GM12878 (cell line): ENCODE measurements at regions not wholly inside any gene's neighbourhood (a gene's known extent, or its start where the extent isn't known, plus 50 kb on each side); places are given as distances from the start of the nearest gene placed in this dataset.

Source experiments
- ATAC-seq: fragments of 200-7000 bp; cut with Tn5 transposase; 3 replicates; pipeline ENCODE4 v1.9.1; 2020; ENCODE audit warnings: mild to moderate bottlenecking, moderate library complexity
- BruUV-seq: library from RNA; stranded (reverse); fragments of 400-500 nt; replicated peaks from 2 replicates; lab custom pipeline; 2021; lab: Mats Ljungman, UMichigan
- CTCF ChIA-PET: fragments of 300-600 bp; sonication (Branson Sonifier 250); formaldehyde crosslinking; extraction: SDS; loops from one replicate; lab custom pipeline; 2021; ENCODE audit warnings: inconsistent platforms; lab: Yijun Ruan, JAX
- POLR2A ChIA-PET: fragments of 350-600 bp; formaldehyde crosslinking; extraction: SDS; loops from one replicate; lab custom pipeline; 2021; ENCODE audit warnings: inconsistent platforms; lab: Charles Lee
- RAD21 ChIA-PET: fragments of 300-600 bp; sonication (Branson Sonifier 250); formaldehyde crosslinking; loops from one replicate; lab custom pipeline; 2023; ENCODE audit warnings: antibody characterized with exemption; ENCODE audit not compliant: unreplicated experiment; lab: Charles Lee
- SMC1A ChIA-PET: fragments of 300-600 bp; sonication (Branson Sonifier 250); formaldehyde crosslinking; loops from one replicate; lab custom pipeline; 2023; ENCODE audit not compliant: unreplicated experiment, uncharacterized antibody; lab: Charles Lee
- DNase-seq: peaks from one replicate; pipeline ENCODE4 v3.0.0-alpha.2; 2011; ENCODE audit warnings: low read depth, low spot score
- FAIRE-seq: peaks from 3 replicates; lab custom pipeline; 2011; peaks lifted over from hg19 to GRCh38; lab: Jason Lieb, UNC
- H2AFZ ChIP-seq: 2 replicates; pipeline ENCODE4 v1.6.0; 2011; ENCODE audit warnings: low read depth, low read length, control low read depth; ENCODE audit not compliant: control insufficient read depth
- H3K27ac ChIP-seq: 2 replicates; pipeline ENCODE4 v1.5.1; 2011; ENCODE audit warnings: control low read depth; ENCODE audit not compliant: control insufficient read depth, insufficient read depth
- H3K27me3 ChIP-seq, 2 experiments: replicated peaks in 1 of 2; 2 replicates each; pipeline versions ENCODE4 v1.6.0 to v1.6.1; 2011; ENCODE audit warnings: low read length in 1 of 2; ENCODE audit not compliant: control insufficient read depth in 2 of 2, insufficient read depth in 2 of 2
- H3K36me3 ChIP-seq, 2 experiments: 2 replicates each; pipeline ENCODE4 v1.5.1; 2011; ENCODE audit warnings: low read length in 1 of 2; ENCODE audit not compliant: control insufficient read depth in 2 of 2, insufficient read depth in 2 of 2
- H3K4me1 ChIP-seq: 2 replicates; pipeline ENCODE4 v1.6.1; 2011; ENCODE audit warnings: mild to moderate bottlenecking, low read length, moderate library complexity, mixed read lengths; ENCODE audit not compliant: control insufficient read depth, insufficient read depth
- H3K4me2 ChIP-seq: 2 replicates; pipeline ENCODE4 v1.6.0; 2011; ENCODE audit warnings: control low read depth; ENCODE audit not compliant: control insufficient read depth, insufficient read depth
- H3K4me3 ChIP-seq: fragments of 200-600 bp; sonication (generic); 2 replicates; pipeline ENCODE4 v1.5.1; 2016
- H3K79me2 ChIP-seq: 2 replicates; pipeline ENCODE4 v1.6.0; 2011; ENCODE audit warnings: low read length; ENCODE audit not compliant: control insufficient read depth, insufficient read depth
- H3K9ac ChIP-seq: 2 replicates; pipeline ENCODE4 v1.8.0; 2011; ENCODE audit warnings: low read length, control low read depth, mixed read lengths; ENCODE audit not compliant: control insufficient read depth, insufficient read depth
- H3K9me3 ChIP-seq: replicated peaks from 3 replicates; pipeline ENCODE4 v1.5.1; 2011; ENCODE audit warnings: mild to moderate bottlenecking, low read length; ENCODE audit not compliant: control insufficient read depth, insufficient read depth
- H4K20me1 ChIP-seq: 2 replicates; pipeline ENCODE4 v1.6.0; 2011; ENCODE audit not compliant: control insufficient read depth, insufficient read depth
- CHD2 ChIP-seq: IDR thresholded peaks from 2 replicates; pipeline ENCODE4 v1.6.1; 2011; ENCODE audit warnings: low read depth, low read length, improper control_type of control experiment, borderline replicate concordance
- GATAD2B ChIP-seq: fragments of 450-650 bp; conservative IDR thresholded peaks from 2 replicates; pipeline ENCODE4 v1.6.1; 2017; ENCODE audit warnings: low read depth, mild to moderate bottlenecking, moderate library complexity
- IRF4 ChIP-seq: IDR thresholded peaks from 2 replicates; pipeline ENCODE4 v1.6.1; 2011; ENCODE audit warnings: low read depth, low read length
- KDM1A ChIP-seq: fragments of 200-600 bp; sonication (generic); IDR thresholded peaks from 2 replicates; pipeline ENCODE4 v1.6.1; 2016; ENCODE audit warnings: borderline replicate concordance
- MTA2 ChIP-seq: fragments of 450-650 bp; IDR thresholded peaks from 2 replicates; pipeline ENCODE4 v1.6.1; 2016; ENCODE audit warnings: low read depth, mild to moderate bottlenecking, moderate library complexity
- NR2C1 ChIP-seq: fragments of 450-650 bp; IDR thresholded peaks from 2 replicates; pipeline ENCODE4 v1.6.1; 2017; ENCODE audit warnings: antibody characterized with exemption, mild to moderate bottlenecking, moderate library complexity
- NR2C2 ChIP-seq: IDR thresholded peaks from 2 replicates; pipeline ENCODE4 v1.6.1; 2011; ENCODE audit warnings: borderline replicate concordance, low read depth; ENCODE audit not compliant: control insufficient read depth, insufficient read length
- RBBP5 ChIP-seq: fragments of 200-600 bp; sonication (generic); conservative IDR thresholded peaks from 2 replicates; pipeline ENCODE4 v1.6.1; 2016
- SMAD5 ChIP-seq: IDR thresholded peaks from 2 replicates; pipeline ENCODE4 v1.6.1; 2016; ENCODE audit warnings: antibody characterized with exemption, low read depth
- ZNF207 ChIP-seq: fragments of 450-650 bp; IDR thresholded peaks from 2 replicates; pipeline ENCODE4 v1.6.1; 2014; ENCODE audit warnings: antibody characterized with exemption, mild to moderate bottlenecking, borderline replicate concordance
- WGBS: methylation state at CpG from one replicate; pipeline ENCODE4 v1.1.6; 2016; ENCODE audit warnings: low lambda C conversion rate; ENCODE audit not compliant: insufficient replicate concordance, insufficient coverage; ENCODE audit errors: missing lambda C conversion rate; 5-methylcytosine and 5-hydroxymethylcytosine counted together
- in situ Hi-C: fragments of 300-500 bp; cut with MboI; formaldehyde crosslinking; loops from 9 replicates; pipeline ENCODE4 v1.14.3; 2018; ENCODE audit warnings: mixed read lengths
- intact Hi-C: fragments of 100-400 bp; cut with micrococcal nuclease; formaldehyde crosslinking; loops from one replicate; pipeline ENCODE4 v1.14.2; 2022; ENCODE audit not compliant: unreplicated experiment
- TF ChIP-seq, protein P1 (sequence below): fragments of 150-350 bp; IDR thresholded peaks from 2 replicates; pipeline ENCODE4 v1.6.1; 2016; ENCODE audit warnings: low read depth, low read length
- TF ChIP-seq, protein P2 (sequence below), 3 experiments: IDR thresholded peaks in 2 of 3; conservative IDR thresholded peaks in 1 of 3; 2 replicates each; pipeline ENCODE4 v1.5.1; 2011; ENCODE audit warnings: low read depth in 3 of 3, low read length in 3 of 3, mild to moderate bottlenecking in 3 of 3, control low read depth in 2 of 3, moderate library complexity in 2 of 3, inconsistent platforms in 1 of 3, mixed read lengths in 1 of 3; ENCODE audit not compliant: control insufficient read depth in 2 of 3, insufficient read depth in 1 of 3; ENCODE audit errors: extremely low read depth in 1 of 3
- TF ChIP-seq, protein P3 (sequence below): IDR thresholded peaks from 2 replicates; pipeline ENCODE4 v1.6.1; 2012; ENCODE audit warnings: low read depth, low read length, improper control_type of control experiment
- TF ChIP-seq, protein P4 (sequence below): fragments of 450-650 bp; IDR thresholded peaks from 2 replicates; pipeline ENCODE4 v1.6.1; 2017; ENCODE audit warnings: antibody characterized with exemption, mild to moderate bottlenecking, moderate library complexity

DNA sequence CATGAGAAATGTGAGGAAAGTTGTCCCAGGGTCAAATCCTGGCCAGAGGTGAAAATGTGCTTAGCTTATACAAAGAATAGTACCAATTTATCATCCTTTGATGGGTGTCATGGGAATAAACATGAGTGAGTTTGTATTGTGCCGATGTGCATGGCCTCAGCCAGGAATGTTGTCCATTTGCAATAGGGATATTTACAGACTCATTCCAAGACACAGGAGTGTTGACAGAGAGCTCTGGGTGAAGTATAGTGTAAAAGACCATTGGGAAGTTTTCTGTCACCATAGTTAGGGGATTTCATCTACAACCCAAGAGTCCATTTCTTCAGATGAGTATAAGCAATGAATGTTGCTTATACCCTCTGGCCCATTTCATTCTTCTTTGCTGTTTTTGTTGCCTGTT is 160.1 kb downstream of the DMAC1 start (continued):
- TF ChIP-seq, protein P1, sequence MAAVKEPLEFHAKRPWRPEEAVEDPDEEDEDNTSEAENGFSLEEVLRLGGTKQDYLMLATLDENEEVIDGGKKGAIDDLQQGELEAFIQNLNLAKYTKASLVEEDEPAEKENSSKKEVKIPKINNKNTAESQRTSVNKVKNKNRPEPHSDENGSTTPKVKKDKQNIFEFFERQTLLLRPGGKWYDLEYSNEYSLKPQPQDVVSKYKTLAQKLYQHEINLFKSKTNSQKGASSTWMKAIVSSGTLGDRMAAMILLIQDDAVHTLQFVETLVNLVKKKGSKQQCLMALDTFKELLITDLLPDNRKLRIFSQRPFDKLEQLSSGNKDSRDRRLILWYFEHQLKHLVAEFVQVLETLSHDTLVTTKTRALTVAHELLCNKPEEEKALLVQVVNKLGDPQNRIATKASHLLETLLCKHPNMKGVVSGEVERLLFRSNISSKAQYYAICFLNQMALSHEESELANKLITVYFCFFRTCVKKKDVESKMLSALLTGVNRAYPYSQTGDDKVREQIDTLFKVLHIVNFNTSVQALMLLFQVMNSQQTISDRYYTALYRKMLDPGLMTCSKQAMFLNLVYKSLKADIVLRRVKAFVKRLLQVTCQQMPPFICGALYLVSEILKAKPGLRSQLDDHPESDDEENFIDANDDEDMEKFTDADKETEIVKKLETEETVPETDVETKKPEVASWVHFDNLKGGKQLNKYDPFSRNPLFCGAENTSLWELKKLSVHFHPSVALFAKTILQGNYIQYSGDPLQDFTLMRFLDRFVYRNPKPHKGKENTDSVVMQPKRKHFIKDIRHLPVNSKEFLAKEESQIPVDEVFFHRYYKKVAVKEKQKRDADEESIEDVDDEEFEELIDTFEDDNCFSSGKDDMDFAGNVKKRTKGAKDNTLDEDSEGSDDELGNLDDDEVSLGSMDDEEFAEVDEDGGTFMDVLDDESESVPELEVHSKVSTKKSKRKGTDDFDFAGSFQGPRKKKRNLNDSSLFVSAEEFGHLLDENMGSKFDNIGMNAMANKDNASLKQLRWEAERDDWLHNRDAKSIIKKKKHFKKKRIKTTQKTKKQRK, result no peak

DNA sequence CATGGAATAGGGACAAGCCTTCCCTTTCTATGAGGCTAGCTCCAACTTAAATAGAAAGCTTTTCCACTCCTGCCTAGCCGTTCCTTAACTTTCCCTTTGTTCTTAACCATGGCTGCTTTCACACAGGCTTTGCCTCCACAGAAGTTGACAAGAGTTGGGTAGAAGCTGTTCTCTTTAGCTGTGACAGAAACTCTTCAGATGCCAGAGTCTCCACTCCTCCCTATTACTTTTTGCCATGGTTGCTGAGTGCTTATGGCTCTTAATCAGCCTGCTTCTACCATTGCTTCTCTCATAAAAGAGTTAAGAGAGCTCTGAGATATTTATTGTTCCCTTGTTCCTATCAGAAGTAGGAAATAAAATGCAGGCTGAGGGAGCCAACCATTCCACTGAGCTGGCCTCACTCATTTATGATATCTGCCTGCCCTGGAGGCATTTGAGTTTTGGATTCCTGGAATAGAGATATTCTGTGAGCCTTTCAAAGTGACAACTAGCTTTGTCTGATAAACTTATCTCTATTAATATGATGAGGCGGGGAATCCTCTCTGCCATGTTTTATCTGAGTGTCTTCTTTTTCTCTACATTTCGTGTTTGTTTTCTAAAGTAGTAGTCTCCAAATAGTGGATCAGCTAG is 162.6 kb downstream of the DMAC1 start:
- FAIRE-seq, result no peak
- no TSS peak for BruUV-seq
- CTCF ChIA-PET, result no interaction called here
- Histone ChIP-seq H3K9me3 (no peaks in the 10 kb centered on the region), H3K79me2 (no peaks in the 10 kb centered on the region), H3K4me2 (no peak overlapping the region), H3K4me3 (no peak overlapping the region), H3K9ac (no peak overlapping the region), H3K27me3 (no peaks in the 10 kb centered on the region), H3K36me3 (no peaks in the 10 kb centered on the region), H2AFZ (no peak overlapping the region), H3K27ac (no peak overlapping the region), H4K20me1 (no peaks in the 10 kb centered on the region), H3K4me1 (no peaks in the 10 kb centered on the region)
- POLR2A ChIA-PET, result no interaction called here
- RAD21 ChIA-PET, result no interaction called here
- intact Hi-C loops (no loop called here), in situ Hi-C loops (no loop called here)
- no peak for DNase-seq
- SMC1A ChIA-PET, result interaction anchor here (0.6 kb wide), 1 partner anchor 540 kb away, joined by 3 read pairs; no protein-coding TSS in a partner anchor
- no peak for ATAC-seq
- WGBS, result 10% methylated on average over 3 of the region's 3 CpGs
- no peak for TF ChIP-seq MTA2
- TF ChIP-seq KDM1A, result no peak
- TF ChIP-seq NR2C1, result no peak
- TF ChIP-seq IRF4, result no peak
- TF ChIP-seq CHD2, result no peak
- TF ChIP-seq SMAD5, result no peak
- TF ChIP-seq, protein P2, sequence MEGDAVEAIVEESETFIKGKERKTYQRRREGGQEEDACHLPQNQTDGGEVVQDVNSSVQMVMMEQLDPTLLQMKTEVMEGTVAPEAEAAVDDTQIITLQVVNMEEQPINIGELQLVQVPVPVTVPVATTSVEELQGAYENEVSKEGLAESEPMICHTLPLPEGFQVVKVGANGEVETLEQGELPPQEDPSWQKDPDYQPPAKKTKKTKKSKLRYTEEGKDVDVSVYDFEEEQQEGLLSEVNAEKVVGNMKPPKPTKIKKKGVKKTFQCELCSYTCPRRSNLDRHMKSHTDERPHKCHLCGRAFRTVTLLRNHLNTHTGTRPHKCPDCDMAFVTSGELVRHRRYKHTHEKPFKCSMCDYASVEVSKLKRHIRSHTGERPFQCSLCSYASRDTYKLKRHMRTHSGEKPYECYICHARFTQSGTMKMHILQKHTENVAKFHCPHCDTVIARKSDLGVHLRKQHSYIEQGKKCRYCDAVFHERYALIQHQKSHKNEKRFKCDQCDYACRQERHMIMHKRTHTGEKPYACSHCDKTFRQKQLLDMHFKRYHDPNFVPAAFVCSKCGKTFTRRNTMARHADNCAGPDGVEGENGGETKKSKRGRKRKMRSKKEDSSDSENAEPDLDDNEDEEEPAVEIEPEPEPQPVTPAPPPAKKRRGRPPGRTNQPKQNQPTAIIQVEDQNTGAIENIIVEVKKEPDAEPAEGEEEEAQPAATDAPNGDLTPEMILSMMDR (IDR thresholded peaks at IDR 0.05 in 2 of 3, conservative IDR thresholded peaks at IDR 0.05 in 1 of 3; ENCODE audit: control insufficient read depth in 2 of 3, extremely low read depth in 1 of 3, insufficient read depth in 1 of 3, low read depth in 3 of 3, low read length in 3 of 3), result no peak
- TF ChIP-seq, protein P3, sequence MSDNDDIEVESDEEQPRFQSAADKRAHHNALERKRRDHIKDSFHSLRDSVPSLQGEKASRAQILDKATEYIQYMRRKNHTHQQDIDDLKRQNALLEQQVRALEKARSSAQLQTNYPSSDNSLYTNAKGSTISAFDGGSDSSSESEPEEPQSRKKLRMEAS, result no peak
- TF ChIP-seq ZNF207, result no peak
- TF ChIP-seq GATAD2B, result no peak
- TF ChIP-seq, protein P4, sequence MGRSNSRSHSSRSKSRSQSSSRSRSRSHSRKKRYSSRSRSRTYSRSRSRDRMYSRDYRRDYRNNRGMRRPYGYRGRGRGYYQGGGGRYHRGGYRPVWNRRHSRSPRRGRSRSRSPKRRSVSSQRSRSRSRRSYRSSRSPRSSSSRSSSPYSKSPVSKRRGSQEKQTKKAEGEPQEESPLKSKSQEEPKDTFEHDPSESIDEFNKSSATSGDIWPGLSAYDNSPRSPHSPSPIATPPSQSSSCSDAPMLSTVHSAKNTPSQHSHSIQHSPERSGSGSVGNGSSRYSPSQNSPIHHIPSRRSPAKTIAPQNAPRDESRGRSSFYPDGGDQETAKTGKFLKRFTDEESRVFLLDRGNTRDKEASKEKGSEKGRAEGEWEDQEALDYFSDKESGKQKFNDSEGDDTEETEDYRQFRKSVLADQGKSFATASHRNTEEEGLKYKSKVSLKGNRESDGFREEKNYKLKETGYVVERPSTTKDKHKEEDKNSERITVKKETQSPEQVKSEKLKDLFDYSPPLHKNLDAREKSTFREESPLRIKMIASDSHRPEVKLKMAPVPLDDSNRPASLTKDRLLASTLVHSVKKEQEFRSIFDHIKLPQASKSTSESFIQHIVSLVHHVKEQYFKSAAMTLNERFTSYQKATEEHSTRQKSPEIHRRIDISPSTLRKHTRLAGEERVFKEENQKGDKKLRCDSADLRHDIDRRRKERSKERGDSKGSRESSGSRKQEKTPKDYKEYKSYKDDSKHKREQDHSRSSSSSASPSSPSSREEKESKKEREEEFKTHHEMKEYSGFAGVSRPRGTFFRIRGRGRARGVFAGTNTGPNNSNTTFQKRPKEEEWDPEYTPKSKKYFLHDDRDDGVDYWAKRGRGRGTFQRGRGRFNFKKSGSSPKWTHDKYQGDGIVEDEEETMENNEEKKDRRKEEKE, result no peak
- no peak for TF ChIP-seq NR2C2
- no peak for TF ChIP-seq RBBP5
